ENCODE measurements at regions not wholly inside any gene's neighbourhood (a gene's known extent, or its start where the extent isn't known, plus 50 kb on each side); places are given as distances from the start of the nearest gene placed in this dataset.

- no peak for FAIRE-seq
- DNase-seq (ENCODE audit: insufficient read length, low spot score) = no peak
Observed at GRCh38 chr3:21152555-21152954, 598.5 kb downstream of the ZNF385D start.

- DNase-seq (ENCODE audit: insufficient read length, low spot score) (no peak), FAIRE-seq (no peak)
Observed at GRCh38 chr3:21142949-21143348, 608.1 kb downstream of the ZNF385D start.

- no peak for DNase-seq (ENCODE audit: insufficient read length, low spot score)
- FAIRE-seq = no peak
Observed at GRCh38 chr3:21142031-21142430, 609.0 kb downstream of the ZNF385D start.

- no peak for DNase-seq (ENCODE audit: insufficient read length, low spot score)
- FAIRE-seq = no peak
Observed at GRCh38 chr3:21140785-21141184, 610.2 kb downstream of the ZNF385D start.

- no peak for FAIRE-seq
- no peak for DNase-seq (ENCODE audit: insufficient read length, low spot score)
Observed at GRCh38 chr3:21138085-21138484, 612.9 kb downstream of the ZNF385D start.

- no peak for FAIRE-seq
Observed at GRCh38 chr3:21132896-21133295, 618.1 kb downstream of the ZNF385D start.

GRCh38 chr3:21120826-21121225, 630.2 kb downstream of the ZNF385D start:
- no peak for FAIRE-seq
- DNase-seq (ENCODE audit: insufficient read length, low spot score) = no peak

More at GRCh38 chr3:21132896-21133295, 618.1 kb downstream of the ZNF385D start:
- DNase-seq (ENCODE audit: insufficient read length, low spot score) = no peak

- FAIRE-seq (no peak), DNase-seq (ENCODE audit: insufficient read length, low spot score) (no peak)
Observed at GRCh38 chr3:21117370-21117769, 633.6 kb downstream of the ZNF385D start.

- FAIRE-seq (no peak), DNase-seq (ENCODE audit: insufficient read length, low spot score) (no peak)
Observed at GRCh38 chr3:21109056-21109455, 642.0 kb downstream of the ZNF385D start.

GRCh38 chr3:21105784-21106183, 645.2 kb downstream of the ZNF385D start:
- DNase-seq (ENCODE audit: insufficient read length, low spot score) = no peak
- no peak for FAIRE-seq

GRCh38 chr3:21100656-21101359, 650.2 kb downstream of the ZNF385D start:
- no peak for FAIRE-seq

GRCh38 chr3:21094686-21095085, 656.3 kb downstream of the ZNF385D start:
- DNase-seq (ENCODE audit: insufficient read length, low spot score) = no peak
- no peak for FAIRE-seq

More at GRCh38 chr3:21100656-21101359, 650.2 kb downstream of the ZNF385D start:
- no peak for DNase-seq (ENCODE audit: insufficient read length, low spot score)

GRCh38 chr3:21073561-21073960, 677.4 kb downstream of the ZNF385D start:
- FAIRE-seq (no peak), DNase-seq (ENCODE audit: insufficient read length, low spot score) (no peak)

- DNase-seq (ENCODE audit: insufficient read length, low spot score) = no peak
- no peak for FAIRE-seq
Observed at GRCh38 chr3:21067031-21067813, 683.8 kb downstream of the ZNF385D start.

- FAIRE-seq = no peak
- DNase-seq (ENCODE audit: insufficient read length, low spot score) = no peak
Observed at GRCh38 chr3:21062831-21063294, 688.1 kb downstream of the ZNF385D start.

- DNase-seq (ENCODE audit: insufficient read length, low spot score) (no peak), FAIRE-seq (no peak)
Observed at GRCh38 chr3:21059404-21059803, 691.6 kb downstream of the ZNF385D start.

- no peak for FAIRE-seq
- no peak for DNase-seq (ENCODE audit: insufficient read length, low spot score)
Observed at GRCh38 chr3:21056293-21056692, 694.7 kb downstream of the ZNF385D start.

- DNase-seq (ENCODE audit: insufficient read length, low spot score) = no peak
- no peak for FAIRE-seq
Observed at GRCh38 chr3:21055015-21055414, 696.0 kb downstream of the ZNF385D start.

- FAIRE-seq (no peak), DNase-seq (ENCODE audit: insufficient read length, low spot score) (no peak)
Observed at GRCh38 chr3:21054064-21054463, 696.9 kb downstream of the ZNF385D start.

- FAIRE-seq = no peak
- no peak for DNase-seq (ENCODE audit: insufficient read length, low spot score)
Observed at GRCh38 chr3:21049334-21050062, 701.5 kb downstream of the ZNF385D start.

GRCh38 chr3:21043139-21043538, 707.9 kb downstream of the ZNF385D start:
- no peak for DNase-seq (ENCODE audit: insufficient read length, low spot score)
- FAIRE-seq = no peak
